Ovary (tissue), 3 donors: ENCODE measurements at regions not wholly inside any gene's neighbourhood (a gene's known extent, or its start where the extent isn't known, plus 50 kb on each side); places are given as distances from the start of the nearest gene placed in this dataset.

ENCODE experiments used
- EP300 ChIP-seq: sonication (generic); formaldehyde crosslinking; IDR thresholded peaks from one replicate; pipeline ENCODE4 v1.6.1; 2017; ENCODE audit warnings: antibody characterized with exemption
- POLR2A ChIP-seq: fragments of 450-650 bp; IDR thresholded peaks from one replicate; pipeline ENCODE4 v1.6.1; 2017; ENCODE audit warnings: antibody characterized with exemption, mild to moderate bottlenecking, moderate library complexity
- TF ChIP-seq, protein P1 (sequence below), 3 donors: fragments of 450-650 bp in 2 of 3; fragments of 200-600 bp in 1 of 3; IDR thresholded peaks; one replicate each; pipeline versions ENCODE4 v1.5.1 to v1.8.0; 2016 to 2022; ENCODE audit warnings: antibody characterized with exemption in 3 of 3, mild to moderate bottlenecking in 1 of 3
- donor health status: DM: no; HTN: no; CAD: no.

DNA sequence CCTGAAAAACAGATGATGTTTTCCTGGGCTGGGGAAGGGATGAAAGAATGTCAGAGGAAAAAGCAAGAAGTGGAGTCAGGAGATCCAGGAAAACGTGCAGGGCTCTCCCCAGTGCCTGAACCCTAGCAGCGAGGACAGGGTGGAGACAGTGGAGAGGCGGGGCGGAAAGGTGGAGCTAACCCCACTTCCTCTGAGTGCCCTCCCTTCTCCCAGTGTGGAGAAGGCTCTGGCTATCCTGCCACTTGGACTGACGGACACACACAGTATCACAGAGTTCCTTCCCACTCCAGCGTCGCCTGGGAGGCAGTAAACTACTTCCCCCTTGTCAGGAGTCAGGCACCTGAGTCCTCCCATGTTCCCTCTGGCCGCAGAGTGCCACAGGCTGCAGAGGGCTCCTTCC, 125.3 kb upstream of the CHRNA7 start:
- TF ChIP-seq POLR2A = no peak
- TF ChIP-seq, protein P1, sequence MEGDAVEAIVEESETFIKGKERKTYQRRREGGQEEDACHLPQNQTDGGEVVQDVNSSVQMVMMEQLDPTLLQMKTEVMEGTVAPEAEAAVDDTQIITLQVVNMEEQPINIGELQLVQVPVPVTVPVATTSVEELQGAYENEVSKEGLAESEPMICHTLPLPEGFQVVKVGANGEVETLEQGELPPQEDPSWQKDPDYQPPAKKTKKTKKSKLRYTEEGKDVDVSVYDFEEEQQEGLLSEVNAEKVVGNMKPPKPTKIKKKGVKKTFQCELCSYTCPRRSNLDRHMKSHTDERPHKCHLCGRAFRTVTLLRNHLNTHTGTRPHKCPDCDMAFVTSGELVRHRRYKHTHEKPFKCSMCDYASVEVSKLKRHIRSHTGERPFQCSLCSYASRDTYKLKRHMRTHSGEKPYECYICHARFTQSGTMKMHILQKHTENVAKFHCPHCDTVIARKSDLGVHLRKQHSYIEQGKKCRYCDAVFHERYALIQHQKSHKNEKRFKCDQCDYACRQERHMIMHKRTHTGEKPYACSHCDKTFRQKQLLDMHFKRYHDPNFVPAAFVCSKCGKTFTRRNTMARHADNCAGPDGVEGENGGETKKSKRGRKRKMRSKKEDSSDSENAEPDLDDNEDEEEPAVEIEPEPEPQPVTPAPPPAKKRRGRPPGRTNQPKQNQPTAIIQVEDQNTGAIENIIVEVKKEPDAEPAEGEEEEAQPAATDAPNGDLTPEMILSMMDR (IDR thresholded peaks at IDR 0.05) = no peak
- no peak for TF ChIP-seq EP300
